HCT116 (cell line): ENCODE measurements at regions not wholly inside any gene's neighbourhood (a gene's known extent, or its start where the extent isn't known, plus 50 kb on each side); places are given as distances from the start of the nearest gene placed in this dataset.

Experiments
- ATAC-seq: fragments of 200-7000 bp; cut with Tn5 transposase; 2 replicates; pipeline ENCODE4 v1.9.1; 2020; ENCODE audit warnings: mild to moderate bottlenecking, moderate library complexity
- BruUV-seq: library from RNA; stranded (reverse); fragments of 400-500 nt; replicated peaks from 2 replicates; lab custom pipeline; 2021; lab: Mats Ljungman, UMichigan
- CTCF ChIA-PET: fragments of 300-600 bp; sonication (Branson Sonifier 250); formaldehyde crosslinking; loops from one replicate; lab custom pipeline; 2021; ENCODE audit warnings: antibody characterized with exemption; lab: Charles Lee
- POLR2A ChIA-PET: fragments of 300-600, 350-600 bp; sonication (Branson Sonifier 250); formaldehyde crosslinking; loops from one replicate; lab custom pipeline; 2021; ENCODE audit warnings: antibody characterized with exemption; lab: Charles Lee
- RAD21 ChIA-PET, 2 experiments: fragments of 300-600 bp; sonication (Branson Sonifier 250); formaldehyde crosslinking; loops; one replicate each; lab custom pipeline; 2023; ENCODE audit warnings: low total read pairs in 2 of 2; ENCODE audit not compliant: uncharacterized antibody in 2 of 2, unreplicated experiment in 2 of 2, low non-redundant PET in 1 of 2; lab: Charles Lee
- DNase-seq: peaks from one replicate; pipeline ENCODE4 v3.0.0-alpha.2; 2010; ENCODE audit warnings: low read depth, low spot score
- H2AFZ ChIP-seq: fragments of 200-600 bp; shearing (Covaris generic), sonication (generic); 2 replicates; pipeline ENCODE4 v1.6.1; 2017; ENCODE audit warnings: low read depth, mixed run types, mixed read lengths, antibody characterized with exemption, low read length; ENCODE audit not compliant: poor library complexity, severe bottlenecking
- H3K27ac ChIP-seq: 2 replicates; pipeline ENCODE4 v1.5.1; 2012; ENCODE audit warnings: low read depth, low read length
- H3K27me3 ChIP-seq: fragments of 200-600 bp; sonication (generic); 2 replicates; pipeline ENCODE4 v1.6.1; 2016; ENCODE audit warnings: mixed run types, low read length, mixed read lengths; ENCODE audit not compliant: insufficient read depth
- H3K36me3 ChIP-seq, 2 experiments: fragments of 200-500 bp in 1 of 2; fragments of 200-600 bp in 1 of 2; sonication (Bioruptor generic) in 1 of 2; sonication (generic) in 1 of 2; 2 replicates each; pipeline versions ENCODE4 v1.5.1 to v1.6.1; 2014 to 2016; ENCODE audit warnings: low read length in 2 of 2, inconsistent platforms in 1 of 2, mixed read lengths in 1 of 2, mixed run types in 1 of 2; ENCODE audit not compliant: insufficient read depth in 2 of 2, control insufficient read depth in 1 of 2
- H3K4me1 ChIP-seq, 2 experiments: fragments of 200-600 bp in 1 of 2; sonication (generic) in 1 of 2; 2 replicates each; pipeline versions ENCODE4 v1.5.1 to v1.6.1; 2012 to 2017; ENCODE audit warnings: low read length in 2 of 2, inconsistent platforms in 1 of 2, mild to moderate bottlenecking in 1 of 2, mixed read lengths in 1 of 2, mixed run types in 1 of 2, moderate library complexity in 1 of 2; ENCODE audit not compliant: insufficient read depth in 2 of 2, control insufficient read depth in 1 of 2
- H3K4me2 ChIP-seq: fragments of 200-600 bp; sonication (generic); 2 replicates; pipeline ENCODE4 v1.6.1; 2017; ENCODE audit warnings: mixed run types, low read length, mixed read lengths
- H3K4me3 ChIP-seq, 2 experiments: fragments of 200-600 bp in 1 of 2; sonication (generic) in 1 of 2; replicated peaks in 1 of 2; 2 replicates each; pipeline ENCODE4 v1.5.1; 2011 to 2016; ENCODE audit warnings: low read length in 2 of 2, control low read depth in 1 of 2, low read depth in 1 of 2, mild to moderate bottlenecking in 1 of 2, mixed read lengths in 1 of 2, mixed run types in 1 of 2
- H3K79me2 ChIP-seq: fragments of 200-600 bp; sonication (generic); 2 replicates; pipeline ENCODE4 v1.6.1; 2017; ENCODE audit warnings: mild to moderate bottlenecking, mixed run types, low read length, moderate library complexity, mixed read lengths; ENCODE audit not compliant: insufficient read depth
- H3K9ac ChIP-seq: fragments of 200-600 bp; sonication (generic); 2 replicates; pipeline ENCODE4 v1.6.1; 2016; ENCODE audit warnings: low read length, mixed read lengths
- H3K9me2 ChIP-seq: fragments of 200-600 bp; sonication (generic), shearing (Covaris generic); 2 replicates; pipeline ENCODE4 v1.6.1; 2017; ENCODE audit warnings: mixed run types, mild to moderate bottlenecking, moderate library complexity; ENCODE audit not compliant: insufficient read depth
- H3K9me3 ChIP-seq, 2 experiments: fragments of 200-500 bp in 1 of 2; fragments of 200-600 bp in 1 of 2; sonication (Bioruptor generic) in 1 of 2; sonication (generic) in 1 of 2; 2 replicates each; pipeline ENCODE4 v1.6.1; 2014 to 2017; ENCODE audit warnings: low read length in 2 of 2, mixed read lengths in 2 of 2, inconsistent platforms in 1 of 2, low read depth in 1 of 2, mild to moderate bottlenecking in 1 of 2, mixed run types in 1 of 2, moderate library complexity in 1 of 2; ENCODE audit not compliant: control insufficient read depth in 1 of 2, insufficient read depth in 1 of 2
- H4K20me1 ChIP-seq: fragments of 200-600 bp; sonication (generic), shearing (Covaris generic); 2 replicates; pipeline ENCODE4 v1.6.1; 2017; ENCODE audit warnings: mixed run types, mild to moderate bottlenecking, moderate library complexity; ENCODE audit not compliant: insufficient read depth
- CBX3 ChIP-seq: IDR thresholded peaks from 2 replicates; pipeline ENCODE4 v1.6.1; 2012; ENCODE audit warnings: low read depth
- EGR1 ChIP-seq: IDR thresholded peaks from 2 replicates; pipeline ENCODE4 v1.6.1; 2012; ENCODE audit warnings: low read depth
- EZH2phosphoT487 ChIP-seq: fragments of 200-600 bp; IDR thresholded peaks from 2 replicates; pipeline ENCODE4 v1.6.1; 2018; ENCODE audit warnings: antibody characterized with exemption, borderline replicate concordance
- JUND ChIP-seq: IDR thresholded peaks from 2 replicates; pipeline ENCODE4 v1.6.1; 2012
- POLR2A ChIP-seq: IDR thresholded peaks from 2 replicates; pipeline ENCODE4 v1.7.0; 2011; ENCODE audit warnings: borderline replicate concordance; ENCODE audit not compliant: insufficient read depth, insufficient read length; ENCODE audit errors: extremely low read depth
- RAD21 ChIP-seq: IDR thresholded peaks from 2 replicates; pipeline ENCODE4 v1.6.1; 2012; ENCODE audit warnings: low read depth, mild to moderate bottlenecking
- REST ChIP-seq: IDR thresholded peaks from 2 replicates; pipeline ENCODE4 v1.6.1; 2012; ENCODE audit warnings: low read depth
- SIN3A ChIP-seq: IDR thresholded peaks from 2 replicates; pipeline ENCODE4 v1.6.1; 2012; ENCODE audit warnings: low read depth
- SP1 ChIP-seq: IDR thresholded peaks from 2 replicates; pipeline ENCODE4 v1.6.1; 2012; ENCODE audit warnings: low read depth
- SRF ChIP-seq: IDR thresholded peaks from 2 replicates; pipeline ENCODE4 v1.6.1; 2012; ENCODE audit warnings: low read depth
- YY1 ChIP-seq: IDR thresholded peaks from 2 replicates; pipeline ENCODE4 v1.6.1; 2011; ENCODE audit warnings: low read length, low read depth, moderate library complexity, mild to moderate bottlenecking; ENCODE audit not compliant: insufficient replicate concordance; ENCODE audit errors: extremely low read depth
- ZFX ChIP-seq: fragments of 450-650 bp; IDR thresholded peaks from 2 replicates; pipeline ENCODE4 v1.6.1; 2017
- intact Hi-C: fragments of 100-400 bp; cut with micrococcal nuclease; formaldehyde crosslinking; loops from 2 replicates; pipeline ENCODE4 v1.10.0; 2022
- TF ChIP-seq, protein P1 (sequence below): IDR thresholded peaks from 2 replicates; pipeline ENCODE4 v1.6.1; 2012

- Histone ChIP-seq H3K79me2 (no peaks in the 10 kb centered on the region), H3K9me3 (no peaks in the 10 kb centered on the region), H3K9me2 (no peaks in the 10 kb centered on the region)
- TF ChIP-seq CBX3 = no peak
- no peak for TF ChIP-seq JUND
- no peak for TF ChIP-seq YY1
- TF ChIP-seq SIN3A = no peak
- TF ChIP-seq, protein P1, sequence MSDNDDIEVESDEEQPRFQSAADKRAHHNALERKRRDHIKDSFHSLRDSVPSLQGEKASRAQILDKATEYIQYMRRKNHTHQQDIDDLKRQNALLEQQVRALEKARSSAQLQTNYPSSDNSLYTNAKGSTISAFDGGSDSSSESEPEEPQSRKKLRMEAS = no peak
- no peak for TF ChIP-seq EGR1
- TF ChIP-seq POLR2A = no peak
- TF ChIP-seq, all 23 proteins: peak for 0
- Histone ChIP-seq H3K27me3 (no peaks in the 10 kb centered on the region), H3K4me2 (no peak overlapping the region), H4K20me1 (no peaks in the 10 kb centered on the region), H3K4me1 (peaks cover 0 to 3% of the 10 kb centered on the region in 2 experiments; a peak in 2 of 4 replicates), H3K36me3 (no peaks in the 10 kb centered on the region), H3K27ac (no peak overlapping the region), H2AFZ (no peak overlapping the region), H3K9ac (no peak overlapping the region), H3K4me3 (no peak overlapping the region)
- intact Hi-C loops = no loop called here
- no TSS peak for BruUV-seq
- DNase-seq (no peak), ATAC-seq (no peak)
- RAD21 ChIA-PET = no interaction called here
- POLR2A ChIA-PET = no interaction called here
- CTCF ChIA-PET = no interaction called here
Observed at GRCh38 chr9:99602854-99603253, 218.8 kb upstream of the NR4A3 start.

DNA sequence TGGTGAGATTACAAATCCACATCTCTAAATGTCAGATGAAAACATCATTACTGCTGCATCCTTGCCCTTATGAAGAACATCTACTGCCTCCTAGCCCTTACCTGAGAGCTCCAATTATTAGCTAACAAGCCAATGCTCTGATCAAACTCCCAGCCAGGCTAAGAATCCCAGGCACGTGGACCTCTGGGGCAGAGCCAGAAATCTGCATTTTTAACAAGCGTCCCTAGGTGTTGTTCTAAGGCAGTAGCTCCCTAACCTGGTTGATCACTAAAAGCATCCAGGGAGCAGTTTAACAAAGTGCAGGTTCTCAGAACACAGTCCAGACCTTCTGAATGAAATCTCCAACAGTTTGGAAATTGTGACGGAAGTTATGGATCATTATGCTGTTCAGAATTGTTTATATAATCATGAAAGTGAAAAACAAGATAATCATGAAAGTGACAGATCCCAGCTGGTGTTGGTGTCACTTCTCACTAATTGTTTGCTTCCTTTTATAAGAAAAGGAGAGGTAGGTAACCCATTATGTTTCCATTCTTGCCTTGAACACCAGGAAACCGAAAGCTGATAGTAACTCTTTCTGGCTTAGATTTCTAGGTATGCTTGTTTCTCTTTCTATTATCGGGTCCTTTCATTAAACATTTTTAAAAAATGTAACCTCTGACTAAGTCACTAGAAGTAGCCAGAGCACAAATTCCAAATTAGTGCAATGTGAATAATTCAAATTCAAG lies 216.5 kb upstream of the NR4A3 start:
- Histone ChIP-seq H3K36me3 (no peaks in the 10 kb centered on the region), H3K4me1 (peaks cover 3 to 6% of the 10 kb centered on the region in 2 experiments; a peak in 2 of 4 replicates), H3K9me3 (no peaks in the 10 kb centered on the region), H3K79me2 (no peaks in the 10 kb centered on the region), H3K4me3 (no peak overlapping the region), H3K9ac (no peak overlapping the region), H4K20me1 (no peaks in the 10 kb centered on the region)
- no TSS peak for BruUV-seq
- CTCF ChIA-PET = no interaction called here
- intact Hi-C loops = no loop called here
- TF ChIP-seq CBX3 = no peak
- TF ChIP-seq SRF = no peak
- TF ChIP-seq RAD21 = no peak
- TF ChIP-seq SP1 = no peak
- TF ChIP-seq EGR1 = no peak
- TF ChIP-seq REST = no peak
- no peak for TF ChIP-seq YY1
- no peak for TF ChIP-seq ZFX
- TF ChIP-seq JUND = no peak
- TF ChIP-seq EZH2phosphoT487 = no peak
- TF ChIP-seq, all 23 proteins: peak for 0
- Histone ChIP-seq H3K9me2 (no peaks in the 10 kb centered on the region), H3K4me2 (no peak overlapping the region), H2AFZ (no peak overlapping the region), H3K27me3 (no peaks in the 10 kb centered on the region), H3K27ac (no peak overlapping the region)
- RAD21 ChIA-PET = no interaction called here
- POLR2A ChIA-PET = no interaction called here
- no peak for ATAC-seq
- DNase-seq = no peak
